Adrenal gland (tissue), 9 donors: ENCODE measurements at regions not wholly inside any gene's neighbourhood (a gene's known extent, or its start where the extent isn't known, plus 50 kb on each side); places are given as distances from the start of the nearest gene placed in this dataset.

Experiments used
- DNase-seq, 7 donors: peaks; one replicate each; pipeline ENCODE4 v3.0.0-alpha.2; 2019 to 2020
- H3K27ac ChIP-seq, 5 donors: fragments of 200-600 bp; sonication (generic) in 4 of 5; 1 replicate in 3 of 5; 2 replicates in 2 of 5; pipeline versions ENCODE4 v1.5.1 to v1.8.0; 2016 to 2020; ENCODE audit warnings: mild to moderate bottlenecking in 1 of 5
- H3K27me3 ChIP-seq: fragments of 200-600 bp; 2 replicates; pipeline ENCODE4 v1.8.0; 2021
- H3K36me3 ChIP-seq, 2 donors: fragments of 200-600 bp; replicated peaks in 1 of 2; 1 replicate in 1 of 2; 2 replicates in 1 of 2; pipeline versions ENCODE4 v1.5.1 to v1.8.0; 2018 to 2022
- H3K4me1 ChIP-seq, 2 donors: fragments of 200-600 bp; replicated peaks in 1 of 2; 1 replicate in 1 of 2; 2 replicates in 1 of 2; pipeline versions ENCODE4 v1.5.1 to v1.8.0; 2018 to 2021
- H3K4me3 ChIP-seq, 4 donors: fragments of 200-600 bp; sonication (generic) in 3 of 4; one replicate each; pipeline ENCODE4 v1.5.1; 2016 to 2018
- H3K9me3 ChIP-seq, 3 donors: fragments of 200-600 bp; sonication (generic) in 1 of 3; replicated peaks in 1 of 3; 1 replicate in 2 of 3; 2 replicates in 1 of 3; pipeline versions ENCODE4 v1.5.1 to v1.8.0; 2016 to 2021
- CTCF ChIP-seq, 6 experiments: fragments of 450-650 bp in 4 of 6; fragments of 200-600 bp in 2 of 6; sonication (generic) in 1 of 6; IDR thresholded peaks; 1 replicate in 5 of 6; 2 replicates in 1 of 6; pipeline versions ENCODE4 v1.5.1 to v1.8.0; 2016 to 2021; ENCODE audit warnings: antibody characterized with exemption in 6 of 6, mild to moderate bottlenecking in 2 of 6, moderate library complexity in 1 of 6
- POLR2A ChIP-seq, 2 donors: fragments of 450-650 bp; IDR thresholded peaks; one replicate each; pipeline ENCODE4 v1.6.1; 2017; ENCODE audit warnings: antibody characterized with exemption in 2 of 2, mild to moderate bottlenecking in 2 of 2, moderate library complexity in 1 of 2
- WGBS, 4 donors: extraction: QIAGEN DNeasy Blood & Tissue Kit in 2 of 4; methylation state at CpG; one replicate each; pipeline versions ENCODE4 v1.1.5 to v1.1.7; 2013 to 2017; 5-methylcytosine and 5-hydroxymethylcytosine counted together
- intact Hi-C, 2 donors: fragments of 100-400 bp; cut with DNase I; formaldehyde crosslinking; loops; one replicate each; pipeline versions ENCODE4 v1.14.1 to v1.15.0; 2022 to 2023
- donor health status: healthy with polysubstance abuse.
- donor health status: Bipolar disorder and iron deficiency.
- donor health status: DM: yes; HTN: yes; CAD: no.
- donor health status: DM: no; HTN: no; CAD: no.
- donor health status: DM: no; HTN: no; CAD: no.

- Histone ChIP-seq H3K4me3 (no peak overlapping the region), H3K27ac (no peak overlapping the region), H3K36me3 (no peaks in the 10 kb centered on the region), H3K9me3 (no peaks in the 10 kb centered on the region), H3K4me1 (no peaks in the 10 kb centered on the region), H3K27me3 (no peaks in the 10 kb centered on the region)
- 69 to 82% (median 77%) methylated on average over 3 of the region's 3 CpGs for WGBS, 4 donors
- no peak for TF ChIP-seq CTCF (IDR thresholded peaks at IDR 0.05)
- no peak for TF ChIP-seq POLR2A (IDR thresholded peaks at IDR 0.05)
- no peak for DNase-seq
- intact Hi-C loops = no loop called here
Measured at GRCh38 chr1:57879700-57880099, 455.8 kb upstream of the DAB1 start.

DNA sequence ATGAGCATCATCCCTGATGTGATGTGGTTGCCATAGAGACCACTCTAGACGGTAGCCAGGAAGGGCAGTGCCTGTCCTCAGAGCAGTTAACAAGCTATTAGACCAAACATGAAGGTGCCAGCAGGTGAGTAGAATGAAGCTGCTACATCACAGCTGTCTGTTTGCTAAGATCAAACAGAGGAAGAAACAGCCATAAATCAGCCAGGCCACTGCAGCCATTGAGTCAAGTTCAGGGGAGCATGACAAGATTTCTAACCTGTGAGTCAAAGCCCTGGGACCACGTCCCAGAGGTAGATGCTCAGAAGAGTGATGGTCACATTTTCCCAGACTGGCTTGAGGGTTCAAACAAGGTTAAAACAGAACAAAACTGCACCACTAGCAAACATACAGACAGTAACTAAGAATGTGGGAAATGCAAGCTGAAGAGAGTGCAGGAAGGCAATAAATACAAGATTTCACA, 450.6 kb upstream of the DAB1 start:
- H3K36me3 ChIP-seq = no peaks in the 10 kb centered on the region
- TF ChIP-seq POLR2A (IDR thresholded peaks at IDR 0.05) = no peak
- no peak for TF ChIP-seq CTCF (IDR thresholded peaks at IDR 0.05)
- WGBS, 4 donors = 9 to 30% (median 12%) methylated on average over 2 of the region's 2 CpGs
- no peaks in the 10 kb centered on the region for H3K4me1 ChIP-seq
- H3K27ac ChIP-seq = no peak overlapping the region
- no peaks in the 10 kb centered on the region for H3K27me3 ChIP-seq
- no peak overlapping the region for H3K4me3 ChIP-seq
- intact Hi-C loops = no loop called here
- no peaks in the 10 kb centered on the region for H3K9me3 ChIP-seq
- no peak for DNase-seq

- H3K36me3 ChIP-seq = no peaks in the 10 kb centered on the region
- no peak for DNase-seq
- no peak overlapping the region for H3K27ac ChIP-seq
- no peaks in the 10 kb centered on the region for H3K27me3 ChIP-seq
- H3K4me3 ChIP-seq = no peak overlapping the region
- H3K9me3 ChIP-seq = no peaks in the 10 kb centered on the region
- H3K4me1 ChIP-seq = no peaks in the 10 kb centered on the region
- intact Hi-C loops = no loop called here
- TF ChIP-seq POLR2A (IDR thresholded peaks at IDR 0.05) (no peak), CTCF (IDR thresholded peaks at IDR 0.05) (no peak)
Measured at GRCh38 chr1:57872913-57873312, 449.1 kb upstream of the DAB1 start.

- intact Hi-C loops = no loop called here
- Histone ChIP-seq H3K27ac (no peak overlapping the region), H3K36me3 (no peaks in the 10 kb centered on the region), H3K4me3 (no peak overlapping the region), H3K9me3 (no peaks in the 10 kb centered on the region), H3K27me3 (no peaks in the 10 kb centered on the region), H3K4me1 (no peaks in the 10 kb centered on the region)
- TF ChIP-seq POLR2A (IDR thresholded peaks at IDR 0.05) (no peak), CTCF (IDR thresholded peaks at IDR 0.05) (no peak)
- DNase-seq = no peak
- 64 to 84% (median 81%) methylated on average over 1 of the region's 1 CpG for WGBS, 4 donors
Measured at GRCh38 chr1:57868908-57869307, 445.0 kb upstream of the DAB1 start.
